Lung (tissue), 11 donors: ENCODE measurements at regions not wholly inside any gene's neighbourhood (a gene's known extent, or its start where the extent isn't known, plus 50 kb on each side); places are given as distances from the start of the nearest gene placed in this dataset.
A peak's percentile ranks its signal among the peaks of the same experiment; 100 is the strongest.

Experiments used
- ATAC-seq: fragments of 200-7000 bp; cut with Tn5 transposase; one replicate; pipeline ENCODE4 v1.9.1; 2020; ENCODE audit warnings: moderate number of reproducible peaks; ENCODE audit not compliant: insufficient read depth, low FRiP score
- DNase-seq, 3 donors: peaks; one replicate each; pipeline ENCODE4 v3.0.0-alpha.2; 2013 to 2017
- H3K27ac ChIP-seq, 2 donors: one replicate each; pipeline ENCODE4 v1.5.1; 2013; ENCODE audit warnings: mild to moderate bottlenecking in 2 of 2, moderate library complexity in 2 of 2, control low read depth in 1 of 2, inconsistent platforms in 1 of 2, low read depth in 1 of 2, low read length in 1 of 2
- H3K27me3 ChIP-seq, 3 donors: one replicate each; pipeline ENCODE4 v1.5.1; 2013; ENCODE audit warnings: low read length in 2 of 3; ENCODE audit not compliant: control insufficient read depth in 3 of 3, insufficient read depth in 3 of 3
- H3K36me3 ChIP-seq, 4 donors: one replicate each; pipeline ENCODE4 v1.5.1; 2013; ENCODE audit warnings: low read length in 4 of 4, mild to moderate bottlenecking in 1 of 4, moderate library complexity in 1 of 4; ENCODE audit not compliant: control insufficient read depth in 4 of 4, insufficient read depth in 4 of 4
- H3K4me1 ChIP-seq, 5 donors: one replicate each; pipeline ENCODE4 v1.5.1; 2013; ENCODE audit warnings: low read length in 5 of 5, mild to moderate bottlenecking in 2 of 5, moderate library complexity in 1 of 5; ENCODE audit not compliant: control insufficient read depth in 5 of 5, insufficient read depth in 5 of 5
- H3K4me3 ChIP-seq: one replicate; pipeline ENCODE4 v1.5.1; 2013; ENCODE audit warnings: mild to moderate bottlenecking, control low read depth, moderate library complexity
- H3K9ac ChIP-seq, 2 donors: one replicate each; pipeline ENCODE4 v1.5.1; 2013; ENCODE audit warnings: low read length in 2 of 2, control low read depth in 1 of 2; ENCODE audit not compliant: insufficient read depth in 1 of 2
- H3K9me3 ChIP-seq, 4 donors: one replicate each; pipeline ENCODE4 v1.5.1; 2013; ENCODE audit warnings: low read length in 3 of 4, mild to moderate bottlenecking in 1 of 4, moderate library complexity in 1 of 4; ENCODE audit not compliant: control insufficient read depth in 4 of 4, insufficient read depth in 3 of 4
- CTCF ChIP-seq: IDR thresholded peaks from 2 replicates; pipeline ENCODE4 v1.5.1; 2012; ENCODE audit warnings: mild to moderate bottlenecking; ENCODE audit errors: control extremely low read depth, extremely low read depth
- WGBS, 2 donors: extraction: QIAGEN DNeasy Blood & Tissue Kit; methylation state at CpG; one replicate each; pipeline ENCODE4 v1.1.7; 2013; 5-methylcytosine and 5-hydroxymethylcytosine counted together
- donor health status: control.
- donor health status: control.
- donor health status: Bipolar disorder and iron deficiency.
- donor health status: healthy.
- donor health status: DM: yes; HTN: yes; CAD: no.

- Histone ChIP-seq H3K36me3 (no peaks in the 10 kb centered on the region), H3K4me3 (no peak overlapping the region)
- no peak for TF ChIP-seq CTCF
These were observed 86.2 kb upstream of the FRMD4B start for GRCh38 chr3:69472093-69472492.

GRCh38 chr3:69463531-69463930 lies 77.6 kb upstream of the FRMD4B start:
- Histone ChIP-seq H3K4me1 (peaks cover 0 to 10% (median 0%) of the 10 kb centered on the region in 5 donors), H3K4me3 (no peak overlapping the region), H3K27ac (no peak overlapping the region), H3K9ac (no peak overlapping the region), H3K36me3 (no peaks in the 10 kb centered on the region), H3K27me3 (no peaks in the 10 kb centered on the region), H3K9me3 (no peaks in the 10 kb centered on the region)
- no peak for ATAC-seq
- DNase-seq, result peak in 2 of 3 donors; percentile 61 to 76
- no peak for TF ChIP-seq CTCF
- WGBS, 2 donors, result 93 to 94% methylated on average over 1 of the region's 1 CpG

More at GRCh38 chr3:69472093-69472492, 86.2 kb upstream of the FRMD4B start:
- Histone ChIP-seq H3K9me3 (no peaks in the 10 kb centered on the region), H3K4me1 (peaks cover 0 to 12% (median 0%) of the 10 kb centered on the region in 5 donors), H3K27ac (no peak overlapping the region), H3K9ac (no peak overlapping the region), H3K27me3 (no peaks in the 10 kb centered on the region)
- ATAC-seq, result no peak
- DNase-seq, result no peak
- 83 to 84% methylated on average over 1 of the region's 1 CpG for WGBS, 2 donors

- DNase-seq (no peak), ATAC-seq (no peak)
- Histone ChIP-seq H3K9me3 (peaks cover 0 to 1% (median 0%) of the 10 kb centered on the region in 4 donors), H3K36me3 (no peaks in the 10 kb centered on the region), H3K4me3 (no peak overlapping the region), H3K27me3 (no peaks in the 10 kb centered on the region), H3K27ac (no peak overlapping the region), H3K4me1 (peaks cover 0 to 10% (median 0%) of the 10 kb centered on the region in 5 donors), H3K9ac (no peak overlapping the region)
- no peak for TF ChIP-seq CTCF
These were observed 76.9 kb upstream of the FRMD4B start for GRCh38 chr3:69462826-69463100.

GRCh38 chr3:69462022-69462825 lies 76.3 kb upstream of the FRMD4B start:
- WGBS, 2 donors, result 91 to 96% methylated on average over 6 of the region's 6 CpGs
- no peak overlapping the region for H3K27ac ChIP-seq
- DNase-seq (no peak), ATAC-seq (no peak)
- no peak overlapping the region for H3K9ac ChIP-seq
- no peaks in the 10 kb centered on the region for H3K36me3 ChIP-seq
- H3K27me3 ChIP-seq, result no peaks in the 10 kb centered on the region
- H3K4me3 ChIP-seq, result no peak overlapping the region
- H3K9me3 ChIP-seq, result peaks cover 0 to 3% (median 0%) of the 10 kb centered on the region in 4 donors
- H3K4me1 ChIP-seq, result peaks cover 0 to 10% (median 0%) of the 10 kb centered on the region in 5 donors
- no peak for TF ChIP-seq CTCF
